Tibial artery (tissue), 4 donors: ENCODE measurements at regions not wholly inside any gene's neighbourhood (a gene's known extent, or its start where the extent isn't known, plus 50 kb on each side); places are given as distances from the start of the nearest gene placed in this dataset.

Source experiments
- DNase-seq, 2 donors: peaks; one replicate each; pipeline ENCODE4 v3.0.0-alpha.2; 2019
- H3K27ac ChIP-seq, 2 donors: fragments of 200-600 bp; sonication (generic) in 1 of 2; 1 replicate in 1 of 2; 2 replicates in 1 of 2; pipeline ENCODE4 v1.5.1; 2018 to 2019; ENCODE audit warnings: mild to moderate bottlenecking in 1 of 2
- H3K27me3 ChIP-seq, 2 donors: fragments of 200-600 bp; sonication (generic) in 1 of 2; one replicate each; pipeline versions ENCODE4 v1.5.1 to v1.6.0; 2016 to 2019
- H3K36me3 ChIP-seq, 3 donors: fragments of 200-600 bp; sonication (generic) in 2 of 3; one replicate each; pipeline ENCODE4 v1.5.1; 2016 to 2019; ENCODE audit warnings: mild to moderate bottlenecking in 2 of 3
- H3K4me1 ChIP-seq, 4 donors: fragments of 200-600 bp; sonication (generic) in 2 of 4; 1 replicate in 3 of 4; 2 replicates in 1 of 4; pipeline ENCODE4 v1.5.1; 2016 to 2019
- H3K4me3 ChIP-seq, 2 donors: fragments of 200-600 bp; sonication (generic) in 1 of 2; 1 replicate in 1 of 2; 2 replicates in 1 of 2; pipeline ENCODE4 v1.5.1; 2018 to 2019; ENCODE audit warnings: mild to moderate bottlenecking in 2 of 2
- H3K9me3 ChIP-seq, 3 donors: fragments of 200-600 bp; sonication (generic) in 1 of 3; one replicate each; pipeline ENCODE4 v1.5.1; 2016 to 2019
- intact Hi-C: fragments of 100-400 bp; cut with DNase I; formaldehyde crosslinking; loops from one replicate; pipeline ENCODE4 v1.15.0; 2023; ENCODE audit warnings: low total_unique reads
- TF ChIP-seq, protein P1 (sequence below), 2 experiments: fragments of 200-600 bp in 1 of 2; fragments of 450-650 bp in 1 of 2; IDR thresholded peaks; one replicate each; pipeline ENCODE4 v1.5.1; 2017 to 2019; ENCODE audit warnings: antibody characterized with exemption in 2 of 2, mild to moderate bottlenecking in 1 of 2, moderate library complexity in 1 of 2

- intact Hi-C loops, result no loop called here
- H3K27ac ChIP-seq, result no peak overlapping the region
Measured at GRCh38 chr1:68314151-68314780, 81.9 kb upstream of the WLS start.

GRCh38 chr1:68313735-68314134 lies 81.4 kb upstream of the WLS start:
- intact Hi-C loops, result no loop called here
- TF ChIP-seq, protein P1, sequence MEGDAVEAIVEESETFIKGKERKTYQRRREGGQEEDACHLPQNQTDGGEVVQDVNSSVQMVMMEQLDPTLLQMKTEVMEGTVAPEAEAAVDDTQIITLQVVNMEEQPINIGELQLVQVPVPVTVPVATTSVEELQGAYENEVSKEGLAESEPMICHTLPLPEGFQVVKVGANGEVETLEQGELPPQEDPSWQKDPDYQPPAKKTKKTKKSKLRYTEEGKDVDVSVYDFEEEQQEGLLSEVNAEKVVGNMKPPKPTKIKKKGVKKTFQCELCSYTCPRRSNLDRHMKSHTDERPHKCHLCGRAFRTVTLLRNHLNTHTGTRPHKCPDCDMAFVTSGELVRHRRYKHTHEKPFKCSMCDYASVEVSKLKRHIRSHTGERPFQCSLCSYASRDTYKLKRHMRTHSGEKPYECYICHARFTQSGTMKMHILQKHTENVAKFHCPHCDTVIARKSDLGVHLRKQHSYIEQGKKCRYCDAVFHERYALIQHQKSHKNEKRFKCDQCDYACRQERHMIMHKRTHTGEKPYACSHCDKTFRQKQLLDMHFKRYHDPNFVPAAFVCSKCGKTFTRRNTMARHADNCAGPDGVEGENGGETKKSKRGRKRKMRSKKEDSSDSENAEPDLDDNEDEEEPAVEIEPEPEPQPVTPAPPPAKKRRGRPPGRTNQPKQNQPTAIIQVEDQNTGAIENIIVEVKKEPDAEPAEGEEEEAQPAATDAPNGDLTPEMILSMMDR (IDR thresholded peaks at IDR 0.05), result no peak

More at GRCh38 chr1:68314151-68314780, 81.9 kb upstream of the WLS start:
- H3K9me3 ChIP-seq, result no peaks in the 10 kb centered on the region
- TF ChIP-seq, protein P1 (IDR thresholded peaks at IDR 0.05), result no peak
- H3K36me3 ChIP-seq, result no peaks in the 10 kb centered on the region
- H3K27me3 ChIP-seq, result no peaks in the 10 kb centered on the region
- no peak overlapping the region for H3K4me3 ChIP-seq
- peaks cover 8 to 16% (median 14%) of the 10 kb centered on the region in 4 donors for H3K4me1 ChIP-seq
- DNase-seq, result no peak

DNA sequence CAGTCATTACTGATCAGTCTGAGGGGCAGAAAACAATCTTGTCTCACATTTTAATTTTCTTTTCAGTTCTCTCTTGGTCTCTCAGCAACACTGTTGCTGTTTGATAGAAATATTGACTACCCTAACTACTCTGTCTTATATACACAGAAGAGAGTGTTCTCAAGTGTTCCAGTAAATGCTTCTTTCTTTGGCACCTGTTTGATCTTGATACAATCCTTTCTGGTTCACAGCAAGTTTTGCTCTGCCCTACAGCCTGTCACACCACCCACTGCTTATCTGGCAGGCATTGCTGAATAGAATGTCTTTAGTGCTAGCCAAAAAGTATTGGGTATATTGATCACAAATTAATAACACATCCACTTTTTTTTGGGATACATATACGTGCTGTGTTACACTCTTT lies 75.7 kb upstream of the WLS start:
- TF ChIP-seq, protein P1 (IDR thresholded peaks at IDR 0.05), result no peak
- peaks cover 0 to under 1% (median 0%) of the 10 kb centered on the region in 4 donors for H3K4me1 ChIP-seq
- H3K27ac ChIP-seq, result no peak overlapping the region
- no peaks in the 10 kb centered on the region for H3K9me3 ChIP-seq
- intact Hi-C loops, result no loop called here
- no peak for DNase-seq
- H3K27me3 ChIP-seq, result no peaks in the 10 kb centered on the region
- no peak overlapping the region for H3K4me3 ChIP-seq
- H3K36me3 ChIP-seq, result no peaks in the 10 kb centered on the region

More at GRCh38 chr1:68313735-68314134, 81.4 kb upstream of the WLS start:
- no peaks in the 10 kb centered on the region for H3K27me3 ChIP-seq
- no peaks in the 10 kb centered on the region for H3K9me3 ChIP-seq
- H3K4me3 ChIP-seq, result no peak overlapping the region
- H3K36me3 ChIP-seq, result no peaks in the 10 kb centered on the region
- peaks cover 8 to 16% (median 14%) of the 10 kb centered on the region in 4 donors for H3K4me1 ChIP-seq
- no peak for DNase-seq
- H3K27ac ChIP-seq, result no peak overlapping the region

- intact Hi-C loops, result no loop called here
- Histone ChIP-seq H3K4me1 (no peaks in the 10 kb centered on the region), H3K4me3 (no peak overlapping the region), H3K27me3 (no peaks in the 10 kb centered on the region), H3K27ac (no peak overlapping the region), H3K9me3 (no peaks in the 10 kb centered on the region), H3K36me3 (no peaks in the 10 kb centered on the region)
- TF ChIP-seq, protein P1 (IDR thresholded peaks at IDR 0.05), result no peak
- no peak for DNase-seq
Measured at GRCh38 chr1:68307378-68307787, 75.1 kb upstream of the WLS start.

DNA sequence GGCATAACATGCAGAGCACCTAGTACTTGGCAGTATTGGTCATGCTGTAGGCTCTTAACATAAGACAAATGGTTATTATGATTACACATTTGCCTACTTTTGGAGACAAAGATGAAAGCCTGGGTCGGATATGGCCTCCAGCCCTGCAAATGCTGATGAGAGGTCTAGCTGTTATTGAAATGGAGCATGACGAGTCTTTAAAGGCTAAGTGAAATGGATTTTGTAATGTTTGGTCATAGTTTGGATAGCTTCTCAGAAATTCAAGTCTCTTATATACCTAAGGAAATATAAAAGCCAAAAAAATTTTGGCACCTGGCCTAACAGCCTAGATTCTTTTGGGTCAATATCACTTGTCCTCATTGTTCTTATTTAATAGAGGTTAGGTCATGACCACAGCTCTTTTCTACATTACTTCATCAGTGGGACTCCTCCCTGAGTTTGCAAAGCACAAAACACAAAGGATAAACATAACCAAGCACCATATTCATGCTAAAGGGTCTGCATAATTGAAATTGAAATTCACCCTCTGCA lies 69.2 kb upstream of the WLS start:
- H3K27me3 ChIP-seq, result no peaks in the 10 kb centered on the region
- DNase-seq, result no peak
- intact Hi-C loops, result no loop called here
- H3K36me3 ChIP-seq, result no peaks in the 10 kb centered on the region
- H3K4me3 ChIP-seq, result no peak overlapping the region
- TF ChIP-seq, protein P1 (IDR thresholded peaks at IDR 0.05), result no peak
- no peak overlapping the region for H3K27ac ChIP-seq
- H3K4me1 ChIP-seq, result no peaks in the 10 kb centered on the region
- no peaks in the 10 kb centered on the region for H3K9me3 ChIP-seq
